ELF-1 (cell line): ENCODE measurements at regions not wholly inside any gene's neighbourhood (a gene's known extent, or its start where the extent isn't known, plus 50 kb on each side); places are given as distances from the start of the nearest gene placed in this dataset.
A peak's percentile ranks its signal among the peaks of the same experiment; 100 is the strongest.

Experiments
- DNase-seq: peaks from one replicate; pipeline ENCODE4 v3.0.0-alpha.2; 2016; ENCODE audit warnings: low read depth, low spot score

- no peak for DNase-seq
Measured at GRCh38 chr2:6512589-6512988, 353.1 kb downstream of the CMPK2 start.

GRCh38 chr2:6516674-6517073 lies 349.0 kb downstream of the CMPK2 start:
- DNase-seq = no peak

GRCh38 chr2:6518361-6518760 lies 347.3 kb downstream of the CMPK2 start:
- no peak for DNase-seq

- peak; percentile 28 for DNase-seq
Measured at GRCh38 chr2:6523476-6523875, 342.2 kb downstream of the CMPK2 start.

- DNase-seq = no peak
Measured at GRCh38 chr2:6524691-6525474, 340.8 kb downstream of the CMPK2 start.

- no peak for DNase-seq
Measured at GRCh38 chr2:6525475-6525964, 340.2 kb downstream of the CMPK2 start.

- peak; percentile 32 for DNase-seq
Measured at GRCh38 chr2:6526093-6526824, 339.4 kb downstream of the CMPK2 start.

- no peak for DNase-seq
Measured at GRCh38 chr2:6531304-6531703, 334.4 kb downstream of the CMPK2 start.

GRCh38 chr2:6535572-6535971 lies 330.1 kb downstream of the CMPK2 start:
- peak; percentile 43 for DNase-seq

GRCh38 chr2:6538607-6539006 lies 327.1 kb downstream of the CMPK2 start:
- DNase-seq = no peak

- no peak for DNase-seq
Measured at GRCh38 chr2:6545336-6545735, 320.4 kb downstream of the CMPK2 start.

GRCh38 chr2:6545795-6546194 lies 319.9 kb downstream of the CMPK2 start:
- DNase-seq = no peak

GRCh38 chr2:6554466-6554865 lies 311.2 kb downstream of the CMPK2 start:
- DNase-seq = no peak

- peak; percentile 18 for DNase-seq
Measured at GRCh38 chr2:6556755-6557154, 309.0 kb downstream of the CMPK2 start.

GRCh38 chr2:6557737-6558136 lies 308.0 kb downstream of the CMPK2 start:
- no peak for DNase-seq

- DNase-seq = no peak
Measured at GRCh38 chr2:6562771-6563170, 302.9 kb downstream of the CMPK2 start.

- DNase-seq = no peak
Measured at GRCh38 chr2:6564326-6564725, 301.4 kb downstream of the CMPK2 start.

GRCh38 chr2:6574121-6574520 lies 291.6 kb downstream of the CMPK2 start:
- no peak for DNase-seq

- DNase-seq = no peak
Measured at GRCh38 chr2:6576302-6576701, 289.4 kb downstream of the CMPK2 start.

- no peak for DNase-seq
Measured at GRCh38 chr2:6577960-6578359, 287.7 kb downstream of the CMPK2 start.

- DNase-seq = no peak
Measured at GRCh38 chr2:6578416-6578815, 287.3 kb downstream of the CMPK2 start.

- DNase-seq = no peak
Measured at GRCh38 chr2:6579281-6579680, 286.4 kb downstream of the CMPK2 start.

GRCh38 chr2:6580982-6581381 lies 284.7 kb downstream of the CMPK2 start:
- no peak for DNase-seq
